Sigmoid colon (tissue), 6 donors: ENCODE measurements at regions not wholly inside any gene's neighbourhood (a gene's known extent, or its start where the extent isn't known, plus 50 kb on each side); places are given as distances from the start of the nearest gene placed in this dataset.

Experiments used
- DNase-seq: peaks from one replicate; pipeline ENCODE4 v3.0.0-alpha.2; 2019
- H3K27ac ChIP-seq, 4 donors: fragments of 200-600 bp; sonication (generic); one replicate each; pipeline ENCODE4 v1.5.1; 2016 to 2019; ENCODE audit warnings: mild to moderate bottlenecking in 1 of 4
- H3K27me3 ChIP-seq, 3 donors: fragments of 200-600 bp; sonication (generic); one replicate each; pipeline ENCODE4 v1.5.1; 2019; ENCODE audit warnings: mild to moderate bottlenecking in 1 of 3
- H3K36me3 ChIP-seq, 4 donors: fragments of 200-600 bp; sonication (generic); one replicate each; pipeline ENCODE4 v1.5.1; 2016 to 2019
- H3K4me1 ChIP-seq, 4 donors: fragments of 200-600 bp; sonication (generic); one replicate each; pipeline ENCODE4 v1.5.1; 2017 to 2019
- H3K4me3 ChIP-seq, 4 donors: fragments of 200-600 bp; sonication (generic); one replicate each; pipeline ENCODE4 v1.5.1; 2017 to 2019; ENCODE audit warnings: mild to moderate bottlenecking in 2 of 4, moderate library complexity in 1 of 4
- H3K9me3 ChIP-seq, 4 donors: fragments of 200-600 bp in 3 of 4; sonication (generic) in 3 of 4; one replicate each; pipeline versions ENCODE4 v1.5.1 to v1.6.1; 2013 to 2019
- EP300 ChIP-seq, 4 donors: sonication (generic); formaldehyde crosslinking; IDR thresholded peaks; one replicate each; pipeline ENCODE4 v1.6.1; 2017; ENCODE audit warnings: antibody characterized with exemption in 4 of 4
- POLR2A ChIP-seq, 2 donors: fragments of 450-650 bp; IDR thresholded peaks; one replicate each; pipeline ENCODE4 v1.6.1; 2016; ENCODE audit warnings: antibody characterized with exemption in 2 of 2, mild to moderate bottlenecking in 2 of 2, moderate library complexity in 2 of 2
- POLR2AphosphoS5 ChIP-seq, 4 donors: sonication (generic); formaldehyde crosslinking; IDR thresholded peaks; one replicate each; pipeline ENCODE4 v1.6.1; 2017; ENCODE audit warnings: antibody characterized with exemption in 4 of 4
- WGBS, 2 donors: extraction: QIAGEN DNeasy Blood & Tissue Kit; methylation state at CpG; one replicate each; pipeline ENCODE4 v1.1.7; 2013; 5-methylcytosine and 5-hydroxymethylcytosine counted together
- intact Hi-C: fragments of 100-400 bp; cut with DNase I; formaldehyde crosslinking; loops from one replicate; pipeline ENCODE4 v1.15.1; 2023
- TF ChIP-seq, protein P1 (sequence below), 4 experiments: fragments of 450-650 bp in 3 of 4; fragments of 200-600 bp in 1 of 4; IDR thresholded peaks; one replicate each; pipeline ENCODE4 v1.5.1; 2016 to 2019; ENCODE audit warnings: antibody characterized with exemption in 4 of 4, mild to moderate bottlenecking in 3 of 4, moderate library complexity in 2 of 4
- donor health status: healthy with polysubstance abuse.
- donor health status: healthy.

DNA sequence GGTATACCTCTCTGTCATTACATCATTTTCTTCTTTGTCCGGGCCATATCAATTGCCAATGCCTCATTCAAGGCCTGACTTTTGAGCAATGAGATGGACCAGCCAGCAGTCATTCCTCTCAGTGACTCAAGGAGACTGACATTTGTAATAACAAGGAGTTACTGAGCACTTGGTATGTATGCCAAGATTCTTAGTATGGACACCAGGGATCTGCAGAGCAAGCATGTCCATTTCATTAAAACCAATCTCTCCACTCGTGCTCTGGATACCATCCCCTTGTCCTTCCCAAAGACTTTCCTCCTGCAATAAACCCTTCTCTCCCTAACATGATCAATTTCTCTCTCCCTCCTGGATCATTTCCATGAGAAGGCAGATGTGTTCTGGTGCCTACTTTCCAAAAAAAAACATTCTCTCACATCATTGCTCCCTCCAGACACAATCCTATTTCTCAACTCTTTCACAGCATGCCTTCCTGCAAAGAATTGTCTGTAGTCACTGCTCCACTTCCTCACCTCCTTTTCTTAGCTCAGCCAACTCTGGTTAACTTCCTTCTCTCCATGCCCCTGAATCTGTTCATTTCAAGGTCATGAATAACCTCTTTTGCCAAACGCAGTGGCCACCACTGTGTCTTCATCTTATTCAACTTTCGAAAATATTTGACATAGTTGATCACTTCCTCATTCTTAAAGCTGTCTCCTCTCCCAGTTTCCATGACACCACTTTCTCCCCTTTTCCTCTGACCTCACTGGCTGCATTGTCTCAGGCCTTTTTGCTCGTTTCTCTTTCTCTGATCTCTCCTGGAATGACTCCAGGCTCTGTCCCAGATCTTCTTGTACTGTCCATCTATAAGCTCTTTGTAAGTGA lies 102.8 kb upstream of the CYP1B1 start:
- H3K36me3 ChIP-seq: no peaks in the 10 kb centered on the region
- H3K27ac ChIP-seq: peak overlapping the region; percentile 23 to 60 (median 46)
- no peaks in the 10 kb centered on the region for H3K9me3 ChIP-seq
- WGBS, 2 donors: 63 to 76% methylated on average over 5 of the region's 5 CpGs
- TF ChIP-seq EP300 (IDR thresholded peaks at IDR 0.05) (peak in 1 of 4 donors; percentile 48), POLR2A (IDR thresholded peaks at IDR 0.05) (no peak), POLR2AphosphoS5 (IDR thresholded peaks at IDR 0.05) (peak in 2 of 4 donors; percentile 7 to 38)
- peaks cover 0 to 59% (median 47%) of the 10 kb centered on the region in 4 donors for H3K4me1 ChIP-seq
- no peak overlapping the region for H3K4me3 ChIP-seq
- intact Hi-C loops: no loop called here
- H3K27me3 ChIP-seq: no peaks in the 10 kb centered on the region
- DNase-seq: peak; percentile 70

DNA sequence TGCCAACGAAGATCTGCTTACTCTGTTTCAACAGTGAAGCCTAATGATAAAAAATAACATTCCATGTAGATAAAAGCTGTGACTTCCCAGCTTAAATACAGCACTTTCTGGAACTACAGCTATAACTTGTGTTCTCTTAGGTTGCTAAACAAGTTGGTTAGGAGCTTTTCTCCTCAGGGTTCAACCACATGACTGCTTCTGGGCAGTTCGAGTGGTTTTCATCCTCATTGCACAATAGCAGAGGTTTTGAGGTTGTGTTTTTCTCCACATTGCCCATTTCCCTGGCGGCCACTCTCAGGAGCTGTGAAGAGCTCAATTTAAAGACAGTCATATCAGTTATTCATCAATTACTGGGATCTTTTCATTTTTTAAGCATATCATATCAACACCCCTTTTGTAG lies 102.2 kb upstream of the CYP1B1 start:
- peak; percentile 70 for DNase-seq

DNA sequence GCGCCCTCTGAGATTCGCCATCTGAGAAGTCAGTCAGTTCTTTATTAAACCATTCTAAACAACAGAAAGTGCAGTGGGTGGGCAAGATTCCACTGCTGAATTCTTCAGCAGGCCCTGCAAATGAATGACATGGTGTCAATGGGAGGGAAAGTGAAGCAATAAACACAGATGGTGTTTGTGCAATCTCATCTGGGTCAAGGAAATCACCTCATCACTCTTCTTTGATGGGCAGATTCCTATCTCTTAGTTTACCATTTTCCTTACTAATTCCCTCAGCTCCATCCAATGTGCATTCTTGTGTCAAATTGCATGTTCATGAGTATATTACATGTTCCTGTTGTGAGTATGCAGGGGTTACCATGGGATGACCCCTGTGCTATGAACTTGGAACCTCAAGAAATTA lies 100.7 kb upstream of the CYP1B1 start:
- WGBS, 2 donors: 97% methylated on average over 2 of the region's 2 CpGs

More for the DNA sequence above, 102.2 kb upstream of the CYP1B1 start:
- Histone ChIP-seq H3K4me1 (peaks cover 0 to 56% (median 40%) of the 10 kb centered on the region in 4 donors), H3K4me3 (no peak overlapping the region), H3K27me3 (no peaks in the 10 kb centered on the region), H3K27ac (peak overlapping the region in 3 of 4 donors; percentile 23 to 60 (median 53)), H3K36me3 (no peaks in the 10 kb centered on the region), H3K9me3 (no peaks in the 10 kb centered on the region)
- intact Hi-C loops: no loop called here
- TF ChIP-seq EP300 (IDR thresholded peaks at IDR 0.05): no peak
- peak in 1 of 4 donors; percentile 43 for TF ChIP-seq POLR2AphosphoS5 (IDR thresholded peaks at IDR 0.05)
- TF ChIP-seq POLR2A (IDR thresholded peaks at IDR 0.05): no peak
- TF ChIP-seq, protein P1, sequence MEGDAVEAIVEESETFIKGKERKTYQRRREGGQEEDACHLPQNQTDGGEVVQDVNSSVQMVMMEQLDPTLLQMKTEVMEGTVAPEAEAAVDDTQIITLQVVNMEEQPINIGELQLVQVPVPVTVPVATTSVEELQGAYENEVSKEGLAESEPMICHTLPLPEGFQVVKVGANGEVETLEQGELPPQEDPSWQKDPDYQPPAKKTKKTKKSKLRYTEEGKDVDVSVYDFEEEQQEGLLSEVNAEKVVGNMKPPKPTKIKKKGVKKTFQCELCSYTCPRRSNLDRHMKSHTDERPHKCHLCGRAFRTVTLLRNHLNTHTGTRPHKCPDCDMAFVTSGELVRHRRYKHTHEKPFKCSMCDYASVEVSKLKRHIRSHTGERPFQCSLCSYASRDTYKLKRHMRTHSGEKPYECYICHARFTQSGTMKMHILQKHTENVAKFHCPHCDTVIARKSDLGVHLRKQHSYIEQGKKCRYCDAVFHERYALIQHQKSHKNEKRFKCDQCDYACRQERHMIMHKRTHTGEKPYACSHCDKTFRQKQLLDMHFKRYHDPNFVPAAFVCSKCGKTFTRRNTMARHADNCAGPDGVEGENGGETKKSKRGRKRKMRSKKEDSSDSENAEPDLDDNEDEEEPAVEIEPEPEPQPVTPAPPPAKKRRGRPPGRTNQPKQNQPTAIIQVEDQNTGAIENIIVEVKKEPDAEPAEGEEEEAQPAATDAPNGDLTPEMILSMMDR (IDR thresholded peaks at IDR 0.05): no peak
- 83 to 91% methylated on average over 3 of the region's 3 CpGs for whole genome bisulfite sequencing, 2 donors

DNA sequence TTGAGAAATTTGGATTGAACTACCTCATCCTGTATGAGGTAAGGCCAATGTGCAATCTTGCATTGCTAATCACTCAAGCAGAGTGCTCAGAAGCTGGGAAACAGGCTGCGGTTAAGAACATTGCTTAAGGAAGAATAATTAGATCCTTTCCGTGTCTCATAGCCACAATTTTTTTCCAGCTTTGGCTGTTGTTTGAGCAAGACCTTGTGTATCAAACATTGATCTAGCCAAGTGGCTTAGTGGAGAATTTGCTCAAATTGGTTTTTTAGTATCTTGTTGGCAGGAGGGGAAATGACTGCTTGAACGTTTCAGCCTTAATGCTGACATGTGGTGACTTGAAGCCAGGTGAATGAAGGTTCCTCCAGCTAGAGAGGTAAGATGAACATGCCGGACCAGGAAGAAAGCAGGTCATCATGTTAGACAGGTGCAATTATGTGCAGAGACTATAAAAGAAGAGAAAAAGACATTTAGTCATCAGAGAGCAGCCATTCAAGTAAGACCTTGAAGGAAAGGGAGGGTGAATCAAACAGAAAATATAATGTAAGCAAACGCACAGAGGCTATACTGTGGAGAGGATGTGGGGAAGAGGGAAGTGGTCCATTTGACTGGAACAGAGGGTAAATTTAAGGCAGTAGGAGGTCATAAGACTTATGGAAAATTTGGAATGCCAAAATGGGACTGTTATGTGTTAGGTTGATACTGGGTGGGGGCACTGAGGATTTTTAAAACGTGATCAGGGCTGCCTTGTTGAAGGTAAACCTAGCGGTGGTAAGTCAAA lies 98.9 kb upstream of the CYP1B1 start:
- Histone ChIP-seq H3K27me3 (no peaks in the 10 kb centered on the region), H3K4me1 (peaks cover 0 to 26% (median 14%) of the 10 kb centered on the region in 4 donors), H3K36me3 (no peaks in the 10 kb centered on the region), H3K9me3 (no peaks in the 10 kb centered on the region), H3K4me3 (no peak overlapping the region), H3K27ac (peak overlapping the region in 1 of 4 donors; percentile 48)
- intact Hi-C loops: loop anchor here (5.0 kb wide), 1 partner anchor 97 kb away; no protein-coding TSS in a partner anchor
- TF ChIP-seq POLR2AphosphoS5 (IDR thresholded peaks at IDR 0.05) (peak in 2 of 4 donors; percentile 35 to 61), POLR2A (IDR thresholded peaks at IDR 0.05) (no peak)
- 56 to 68% methylated on average over 7 of the region's 7 CpGs for WGBS, 2 donors
- DNase-seq: no peak

More for the DNA sequence above, 100.7 kb upstream of the CYP1B1 start:
- Histone ChIP-seq H3K36me3 (no peaks in the 10 kb centered on the region), H3K27ac (peak overlapping the region in 1 of 4 donors; percentile 50), H3K27me3 (no peaks in the 10 kb centered on the region), H3K9me3 (no peaks in the 10 kb centered on the region), H3K4me3 (no peak overlapping the region), H3K4me1 (peaks cover 0 to 41% (median 26%) of the 10 kb centered on the region in 4 donors)
- no peak for DNase-seq
- TF ChIP-seq POLR2AphosphoS5 (IDR thresholded peaks at IDR 0.05): peak in 1 of 4 donors; percentile 15
- TF ChIP-seq, protein P1 (IDR thresholded peaks at IDR 0.05): no peak
- no peak for TF ChIP-seq POLR2A (IDR thresholded peaks at IDR 0.05)
- intact Hi-C loops: no loop called here

DNA sequence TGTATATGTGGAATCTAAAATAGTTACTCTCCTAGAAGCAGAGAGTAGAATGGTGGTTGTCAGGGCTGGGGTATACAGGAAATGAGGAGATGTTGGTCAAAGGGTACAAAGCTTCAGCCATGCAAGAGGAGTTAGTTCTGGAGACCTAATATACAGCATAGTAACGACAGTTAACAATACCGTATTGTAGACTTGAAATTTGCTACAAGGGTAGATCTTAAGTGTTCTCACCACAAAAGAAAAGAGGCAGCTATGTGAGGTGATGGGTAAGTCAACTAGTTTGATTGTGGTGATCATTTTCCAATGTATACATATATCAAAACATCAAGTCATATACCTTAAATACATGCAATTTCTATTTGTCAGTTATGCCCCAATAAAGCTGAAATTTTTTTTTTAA lies 98.2 kb upstream of the CYP1B1 start:
- intact Hi-C loops: loop anchor here (5.0 kb wide), 1 partner anchor 98 kb away; no protein-coding TSS in a partner anchor
- Histone ChIP-seq H3K36me3 (no peaks in the 10 kb centered on the region), H3K4me3 (no peak overlapping the region), H3K9me3 (no peaks in the 10 kb centered on the region), H3K27ac (peak overlapping the region in 1 of 4 donors; percentile 12), H3K4me1 (peaks cover 0 to 18% (median 11%) of the 10 kb centered on the region in 4 donors), H3K27me3 (no peaks in the 10 kb centered on the region)
- no peak for TF ChIP-seq POLR2AphosphoS5 (IDR thresholded peaks at IDR 0.05)
- DNase-seq: no peak
- 92 to 94% methylated on average over 2 of the region's 2 CpGs for WGBS, 2 donors
